ENCODE measurements at regions not wholly inside any gene's neighbourhood (a gene's known extent, or its start where the extent isn't known, plus 50 kb on each side); places are given as distances from the start of the nearest gene placed in this dataset.
A peak's percentile ranks its signal among the peaks of the same experiment; 100 is the strongest.

- CTCF ChIA-PET: interaction anchor here (1.1 to 2.0 kb wide), 4 partner anchors 139 to 173 kb away, joined by 3 to 28 read pairs (median 6); no protein-coding TSS in a partner anchor
- Mint-ChIP-seq H3K27ac (ENCODE audit: unreplicated experiment) (no peak overlapping the region), H3K27me3 (ENCODE audit: insufficient read depth, unreplicated experiment) (no peaks in the 10 kb centered on the region), H3K9me3 (ENCODE audit: unreplicated experiment) (no peaks in the 10 kb centered on the region), H3K36me3 (ENCODE audit: insufficient read depth, unreplicated experiment) (no peaks in the 10 kb centered on the region), H3K4me3 (ENCODE audit: unreplicated experiment) (no peak overlapping the region), H3K4me1 (ENCODE audit: low read depth, unreplicated experiment) (peaks cover under 1% of the 10 kb centered on the region)
- DNase-seq: no peak
- intact Hi-C loops (cut with micrococcal nuclease; ENCODE audit: unreplicated experiment): no loop called here
- POLR2A ChIA-PET: no interaction called here
- no peaks in the 10 kb centered on the region for H3K27me3 ChIP-seq (replicated peaks; ENCODE audit: control insufficient read depth, insufficient read depth, low read length)
- H3K36me3 ChIP-seq (ENCODE audit: control insufficient read depth, insufficient read depth, low read length): no peaks in the 10 kb centered on the region
- H3K4me3 ChIP-seq (ENCODE audit: low read depth, low read length): no peak overlapping the region
- no peaks in the 10 kb centered on the region for H3K9me3 ChIP-seq
- TF ChIP-seq, protein P1, sequence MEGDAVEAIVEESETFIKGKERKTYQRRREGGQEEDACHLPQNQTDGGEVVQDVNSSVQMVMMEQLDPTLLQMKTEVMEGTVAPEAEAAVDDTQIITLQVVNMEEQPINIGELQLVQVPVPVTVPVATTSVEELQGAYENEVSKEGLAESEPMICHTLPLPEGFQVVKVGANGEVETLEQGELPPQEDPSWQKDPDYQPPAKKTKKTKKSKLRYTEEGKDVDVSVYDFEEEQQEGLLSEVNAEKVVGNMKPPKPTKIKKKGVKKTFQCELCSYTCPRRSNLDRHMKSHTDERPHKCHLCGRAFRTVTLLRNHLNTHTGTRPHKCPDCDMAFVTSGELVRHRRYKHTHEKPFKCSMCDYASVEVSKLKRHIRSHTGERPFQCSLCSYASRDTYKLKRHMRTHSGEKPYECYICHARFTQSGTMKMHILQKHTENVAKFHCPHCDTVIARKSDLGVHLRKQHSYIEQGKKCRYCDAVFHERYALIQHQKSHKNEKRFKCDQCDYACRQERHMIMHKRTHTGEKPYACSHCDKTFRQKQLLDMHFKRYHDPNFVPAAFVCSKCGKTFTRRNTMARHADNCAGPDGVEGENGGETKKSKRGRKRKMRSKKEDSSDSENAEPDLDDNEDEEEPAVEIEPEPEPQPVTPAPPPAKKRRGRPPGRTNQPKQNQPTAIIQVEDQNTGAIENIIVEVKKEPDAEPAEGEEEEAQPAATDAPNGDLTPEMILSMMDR (IDR thresholded peaks at IDR 0.05; ENCODE audit: insufficient read depth in 1 of 2, low read depth in 1 of 2, low read length in 1 of 2, severe bottlenecking in 1 of 2, unreplicated experiment in 1 of 2): no peak
- no TSS peak for BruUV-seq (replicated peaks)
- H3K4me1 ChIP-seq: peaks cover 1% of the 10 kb centered on the region; the same call in 1 of the 2 replicates
Measured at GRCh38 chr7:95684505-95684904, 87.8 kb upstream of the DYNC1I1 start.

DNA sequence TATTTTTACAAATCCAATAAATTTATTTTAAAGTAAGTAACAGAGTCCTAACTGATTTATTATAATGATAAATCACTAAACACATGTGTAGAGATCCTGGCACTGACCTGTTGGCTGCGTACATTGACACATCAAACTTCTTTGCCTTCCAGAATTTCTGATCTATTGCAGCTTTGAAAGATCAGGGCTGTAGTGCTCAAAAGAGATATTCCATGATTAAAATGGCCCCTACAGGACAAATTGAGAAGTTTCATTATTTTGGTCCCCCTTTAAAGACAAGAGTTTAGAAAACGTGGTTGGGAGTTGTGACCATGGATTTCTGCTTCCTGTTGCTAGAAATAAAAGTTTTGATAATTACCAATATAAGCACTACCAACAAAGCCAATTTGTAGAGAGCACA, 87.7 kb upstream of the PDK4 start:
- no peaks in the 10 kb centered on the region for H3K27me3 ChIP-seq (replicated peaks; ENCODE audit: control insufficient read depth, insufficient read depth, low read length)
- ChIA-PET POLR2A (no interaction called here), CTCF (interaction anchor here (1.1 to 2.0 kb wide), 5 partner anchors 132 to 172 kb away, joined by 3 to 28 read pairs (median 5); no protein-coding TSS in a partner anchor)
- Mint-ChIP-seq H3K4me3 (ENCODE audit: unreplicated experiment) (no peak overlapping the region), H3K4me1 (ENCODE audit: low read depth, unreplicated experiment) (peaks cover 5% of the 10 kb centered on the region), H3K27me3 (ENCODE audit: insufficient read depth, unreplicated experiment) (no peaks in the 10 kb centered on the region), H3K9me3 (ENCODE audit: unreplicated experiment) (no peaks in the 10 kb centered on the region), H3K36me3 (ENCODE audit: insufficient read depth, unreplicated experiment) (no peaks in the 10 kb centered on the region), H3K27ac (ENCODE audit: unreplicated experiment) (no peak overlapping the region)
- TF ChIP-seq, protein P1 (IDR thresholded peaks at IDR 0.05; ENCODE audit: insufficient read depth in 1 of 2, low read depth in 1 of 2, low read length in 1 of 2, severe bottlenecking in 1 of 2, unreplicated experiment in 1 of 2): peak in 1 of 2 experiments; percentile 33
- intact Hi-C loops (cut with micrococcal nuclease; ENCODE audit: unreplicated experiment): no loop called here
- no peaks in the 10 kb centered on the region for H3K9me3 ChIP-seq
- DNase-seq: peak in 1 of 2 experiments; percentile 13
- no peaks in the 10 kb centered on the region for H3K36me3 ChIP-seq (ENCODE audit: control insufficient read depth, insufficient read depth, low read length)
- H3K4me3 ChIP-seq (ENCODE audit: low read depth, low read length): no peak overlapping the region
- BruUV-seq (replicated peaks): no TSS peak
- peaks cover 5% of the 10 kb centered on the region; the same call in 1 of the 2 replicates for H3K4me1 ChIP-seq

DNA sequence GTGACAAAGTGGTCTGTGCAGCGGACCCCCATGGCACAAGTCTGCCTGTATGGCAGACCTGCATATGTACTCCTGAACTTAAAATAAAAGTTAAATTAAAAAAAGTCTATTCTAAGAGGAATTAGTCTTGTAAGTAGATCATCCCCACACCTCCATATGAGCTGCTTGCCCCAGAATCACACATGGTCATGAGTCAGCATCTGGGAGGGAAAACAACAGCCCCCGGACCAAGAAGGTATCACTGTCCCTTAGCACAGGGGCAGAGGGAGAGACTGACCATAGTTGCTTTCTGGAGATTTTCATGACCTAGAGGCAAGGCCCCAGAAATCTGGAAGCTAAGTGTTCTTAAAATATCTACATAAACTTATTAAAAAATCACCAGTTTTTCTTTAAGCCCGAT, 86.6 kb upstream of the PDK4 start:
- DNase-seq: no peak
- no peaks in the 10 kb centered on the region for H3K9me3 ChIP-seq
- intact Hi-C loops (cut with micrococcal nuclease; ENCODE audit: unreplicated experiment): no loop called here
- no peaks in the 10 kb centered on the region for H3K36me3 ChIP-seq (ENCODE audit: control insufficient read depth, insufficient read depth, low read length)
- H3K4me1 ChIP-seq: peaks cover 5% of the 10 kb centered on the region; the same call in 1 of the 2 replicates
- H3K4me3 ChIP-seq (ENCODE audit: low read depth, low read length): no peak overlapping the region
- no peak overlapping the region for H3K27ac Mint-ChIP-seq (ENCODE audit: unreplicated experiment)
- H3K4me1 Mint-ChIP-seq (ENCODE audit: low read depth, unreplicated experiment): peaks cover 6% of the 10 kb centered on the region
- CTCF ChIA-PET: interaction anchor here (1.2 to 2.0 kb wide), 3 partner anchors 131 to 171 kb away, joined by 3 to 28 read pairs (median 7); no protein-coding TSS in a partner anchor
- POLR2A ChIA-PET: no interaction called here
- TF ChIP-seq, protein P1 (IDR thresholded peaks at IDR 0.05; ENCODE audit: insufficient read depth in 1 of 2, low read depth in 1 of 2, low read length in 1 of 2, severe bottlenecking in 1 of 2, unreplicated experiment in 1 of 2): no peak
- no peaks in the 10 kb centered on the region for H3K27me3 Mint-ChIP-seq (ENCODE audit: insufficient read depth, unreplicated experiment)
- H3K9me3 Mint-ChIP-seq (ENCODE audit: unreplicated experiment): no peaks in the 10 kb centered on the region
- no peaks in the 10 kb centered on the region; the same call in 1 of the 2 replicates for H3K27me3 ChIP-seq (replicated peaks; ENCODE audit: control insufficient read depth, insufficient read depth, low read length)
- BruUV-seq (replicated peaks): no TSS peak
- no peak overlapping the region for H3K4me3 Mint-ChIP-seq (ENCODE audit: unreplicated experiment)
- no peaks in the 10 kb centered on the region for H3K36me3 Mint-ChIP-seq (ENCODE audit: insufficient read depth, unreplicated experiment)
